Fibroblast of the aortic adventitia (primary cell): ENCODE measurements at regions not wholly inside any gene's neighbourhood (a gene's known extent, or its start where the extent isn't known, plus 50 kb on each side); places are given as distances from the start of the nearest gene placed in this dataset.

ENCODE experiments used
- DNase-seq: peaks from one replicate; pipeline ENCODE4 v3.0.0-alpha.2; 2010; ENCODE audit warnings: low read depth
- H3K4me3 ChIP-seq: 2 replicates; pipeline ENCODE4 v1.5.1; 2011; ENCODE audit warnings: low read depth, mild to moderate bottlenecking, control low read depth, low read length, moderate library complexity
- CTCF ChIP-seq: IDR thresholded peaks from 2 replicates; pipeline ENCODE4 v1.5.1; 2011; ENCODE audit warnings: mild to moderate bottlenecking, low read length, control low read depth, inconsistent platforms; ENCODE audit not compliant: insufficient read depth

- no peak overlapping the region for H3K4me3 ChIP-seq
- TF ChIP-seq CTCF = no peak
- no peak for DNase-seq
Measured at GRCh38 chr13:28550091-28550490, 55.2 kb upstream of the FLT1 start.

- no peak for DNase-seq
- H3K4me3 ChIP-seq = no peak overlapping the region
- TF ChIP-seq CTCF = no peak
Measured at GRCh38 chr13:28548872-28549271, 53.9 kb upstream of the FLT1 start.

- no peak for TF ChIP-seq CTCF
- no peak overlapping the region for H3K4me3 ChIP-seq
- no peak for DNase-seq
Measured at GRCh38 chr13:28548468-28548867, 53.5 kb upstream of the FLT1 start.

- DNase-seq = no peak
- H3K4me3 ChIP-seq = no peak overlapping the region
- no peak for TF ChIP-seq CTCF
Measured at GRCh38 chr13:28545583-28546333, 50.8 kb upstream of the FLT1 start.
